Panc1 (cell line): ENCODE measurements at regions not wholly inside any gene's neighbourhood (a gene's known extent, or its start where the extent isn't known, plus 50 kb on each side); places are given as distances from the start of the nearest gene placed in this dataset.

Experiments used
- ATAC-seq: fragments of 200-7000 bp; cut with Tn5 transposase; 2 replicates; pipeline ENCODE4 v1.9.1; 2020; ENCODE audit warnings: mild to moderate bottlenecking, moderate library complexity
- BruUV-seq: library from RNA; stranded (reverse); fragments of 400-500 nt; replicated peaks from 2 replicates; lab custom pipeline; 2021; lab: Mats Ljungman, UMichigan
- CTCF ChIA-PET: fragments of 300-600 bp; sonication (Branson Sonifier 250); formaldehyde crosslinking; loops from one replicate; lab custom pipeline; 2022; ENCODE audit warnings: antibody characterized with exemption; lab: Charles Lee
- POLR2A ChIA-PET: fragments of 300-600 bp; sonication (Branson Sonifier 250); formaldehyde crosslinking; loops from one replicate; lab custom pipeline; 2022; ENCODE audit warnings: antibody characterized with exemption; lab: Charles Lee
- DNase-seq: peaks from one replicate; pipeline ENCODE4 v3.0.0-alpha.2; 2010; ENCODE audit warnings: low read depth, low spot score
- H3K27ac ChIP-seq: 2 replicates; pipeline ENCODE4 v1.5.1; 2011; ENCODE audit warnings: mild to moderate bottlenecking, low read length, inconsistent platforms
- H3K27me3 ChIP-seq: fragments of 200-500 bp; sonication (Bioruptor generic); 2 replicates; pipeline ENCODE4 v1.6.0; 2014; ENCODE audit warnings: low read length, inconsistent platforms; ENCODE audit not compliant: control insufficient read depth, insufficient read depth
- H3K36me3 ChIP-seq: fragments of 200-500 bp; sonication (Bioruptor generic); 2 replicates; pipeline ENCODE4 v1.5.1; 2014; ENCODE audit warnings: inconsistent platforms, mild to moderate bottlenecking, low read length, moderate library complexity; ENCODE audit not compliant: control insufficient read depth, insufficient read depth
- H3K4me1 ChIP-seq: 2 replicates; pipeline ENCODE4 v1.5.1; 2011; ENCODE audit warnings: inconsistent platforms, mild to moderate bottlenecking, low read length, moderate library complexity; ENCODE audit not compliant: control insufficient read depth, insufficient read depth
- H3K4me3 ChIP-seq, 2 experiments: 2 replicates each; pipeline ENCODE4 v1.5.1; 2011 to 2012; ENCODE audit warnings: low read depth in 2 of 2, low read length in 2 of 2, mild to moderate bottlenecking in 2 of 2, inconsistent platforms in 1 of 2, moderate library complexity in 1 of 2
- H3K9me3 ChIP-seq: fragments of 200-500 bp; sonication (Bioruptor generic); 2 replicates; pipeline ENCODE4 v1.5.1; 2014; ENCODE audit warnings: low read depth, mild to moderate bottlenecking, inconsistent platforms, low read length, moderate library complexity; ENCODE audit not compliant: control insufficient read depth, insufficient read depth
- POLR2AphosphoS5 ChIP-seq: IDR thresholded peaks from 2 replicates; pipeline ENCODE4 v1.6.1; 2012; ENCODE audit warnings: mild to moderate bottlenecking, low read depth, low read length, moderate library complexity
- SIN3A ChIP-seq: IDR thresholded peaks from 2 replicates; pipeline ENCODE4 v1.6.1; 2012; ENCODE audit warnings: low read depth, mild to moderate bottlenecking, low read length, moderate library complexity, borderline replicate concordance; ENCODE audit not compliant: insufficient read depth
- TCF7L2 ChIP-seq: IDR thresholded peaks from 2 replicates; pipeline ENCODE4 v1.6.1; 2011; ENCODE audit warnings: mild to moderate bottlenecking, low read depth, low read length, inconsistent platforms
- in situ Hi-C: cut with HindIII; loops from 2 replicates; pipeline ENCODE4 v1.10.0; 2016; ENCODE audit warnings: low sequenced_read_pairs, low pct_unique_long_range_greater_than_20kb
- intact Hi-C: fragments of 100-400 bp; cut with micrococcal nuclease; formaldehyde crosslinking; loops from one replicate; pipeline ENCODE4 v1.10.0; 2022; ENCODE audit not compliant: unreplicated experiment
- TF ChIP-seq, protein P1 (sequence below), 2 experiments: IDR thresholded peaks; 2 replicates each; pipeline ENCODE4 v1.6.1; 2011 to 2012; ENCODE audit warnings: low read depth in 2 of 2, control low read depth in 1 of 2, low read length in 1 of 2, mild to moderate bottlenecking in 1 of 2, moderate library complexity in 1 of 2; ENCODE audit not compliant: insufficient read depth in 1 of 2
- TF ChIP-seq, protein P2 (sequence below): fragments of 450-650 bp; IDR thresholded peaks from 2 replicates; pipeline ENCODE4 v1.5.1; 2017; ENCODE audit warnings: mild to moderate bottlenecking

DNA sequence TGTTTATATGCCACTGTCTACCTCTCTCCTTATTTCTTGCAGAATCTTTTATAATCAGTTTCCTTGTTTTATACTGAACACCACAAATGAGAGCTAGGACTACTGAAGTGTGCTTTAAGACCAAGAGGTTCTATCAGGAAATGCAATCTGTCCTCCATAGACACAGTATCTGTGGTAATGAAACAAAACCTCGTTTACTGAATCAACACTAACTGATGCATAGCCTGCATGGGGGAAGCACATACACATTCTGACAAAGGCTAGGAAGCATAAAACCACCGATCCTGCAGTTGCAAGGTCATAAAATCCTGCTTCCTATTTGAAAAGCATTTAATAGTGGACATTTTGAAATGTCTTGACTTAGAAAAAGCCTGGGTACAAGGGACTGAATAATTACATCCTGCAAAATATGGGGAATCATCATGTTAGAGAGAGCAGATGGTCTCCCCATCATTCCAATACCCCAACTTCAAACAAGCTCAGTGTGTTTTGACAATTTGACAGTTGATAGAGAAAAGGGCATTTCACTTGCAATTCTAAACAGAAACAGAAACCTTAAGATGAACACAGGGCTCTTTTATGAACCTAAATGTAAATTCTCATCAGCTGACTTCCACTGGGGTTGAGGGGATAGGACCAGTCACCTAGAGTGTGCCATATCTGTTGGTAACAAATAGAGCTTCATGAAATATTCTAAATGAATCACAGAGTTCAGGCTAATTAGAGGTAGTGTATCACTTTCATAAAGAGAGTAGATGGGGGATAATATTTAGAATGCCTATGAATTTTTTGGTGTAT is 1845.6 kb upstream of the PIK3C3 start:
- Histone ChIP-seq H3K4me3 (no peak overlapping the region), H3K9me3 (no peaks in the 10 kb centered on the region), H3K27me3 (no peaks in the 10 kb centered on the region), H3K27ac (no peak overlapping the region), H3K4me1 (no peaks in the 10 kb centered on the region), H3K36me3 (no peaks in the 10 kb centered on the region)
- ChIA-PET POLR2A (no interaction called here), CTCF (no interaction called here)
- TF ChIP-seq SIN3A (no peak), POLR2AphosphoS5 (no peak), TCF7L2 (no peak)
- TF ChIP-seq, protein P1, sequence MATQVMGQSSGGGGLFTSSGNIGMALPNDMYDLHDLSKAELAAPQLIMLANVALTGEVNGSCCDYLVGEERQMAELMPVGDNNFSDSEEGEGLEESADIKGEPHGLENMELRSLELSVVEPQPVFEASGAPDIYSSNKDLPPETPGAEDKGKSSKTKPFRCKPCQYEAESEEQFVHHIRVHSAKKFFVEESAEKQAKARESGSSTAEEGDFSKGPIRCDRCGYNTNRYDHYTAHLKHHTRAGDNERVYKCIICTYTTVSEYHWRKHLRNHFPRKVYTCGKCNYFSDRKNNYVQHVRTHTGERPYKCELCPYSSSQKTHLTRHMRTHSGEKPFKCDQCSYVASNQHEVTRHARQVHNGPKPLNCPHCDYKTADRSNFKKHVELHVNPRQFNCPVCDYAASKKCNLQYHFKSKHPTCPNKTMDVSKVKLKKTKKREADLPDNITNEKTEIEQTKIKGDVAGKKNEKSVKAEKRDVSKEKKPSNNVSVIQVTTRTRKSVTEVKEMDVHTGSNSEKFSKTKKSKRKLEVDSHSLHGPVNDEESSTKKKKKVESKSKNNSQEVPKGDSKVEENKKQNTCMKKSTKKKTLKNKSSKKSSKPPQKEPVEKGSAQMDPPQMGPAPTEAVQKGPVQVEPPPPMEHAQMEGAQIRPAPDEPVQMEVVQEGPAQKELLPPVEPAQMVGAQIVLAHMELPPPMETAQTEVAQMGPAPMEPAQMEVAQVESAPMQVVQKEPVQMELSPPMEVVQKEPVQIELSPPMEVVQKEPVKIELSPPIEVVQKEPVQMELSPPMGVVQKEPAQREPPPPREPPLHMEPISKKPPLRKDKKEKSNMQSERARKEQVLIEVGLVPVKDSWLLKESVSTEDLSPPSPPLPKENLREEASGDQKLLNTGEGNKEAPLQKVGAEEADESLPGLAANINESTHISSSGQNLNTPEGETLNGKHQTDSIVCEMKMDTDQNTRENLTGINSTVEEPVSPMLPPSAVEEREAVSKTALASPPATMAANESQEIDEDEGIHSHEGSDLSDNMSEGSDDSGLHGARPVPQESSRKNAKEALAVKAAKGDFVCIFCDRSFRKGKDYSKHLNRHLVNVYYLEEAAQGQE (IDR thresholded peaks at IDR 0.05; ENCODE audit: insufficient read depth in 1 of 2, low read depth in 2 of 2, low read length in 1 of 2) = no peak
- TF ChIP-seq, protein P2, sequence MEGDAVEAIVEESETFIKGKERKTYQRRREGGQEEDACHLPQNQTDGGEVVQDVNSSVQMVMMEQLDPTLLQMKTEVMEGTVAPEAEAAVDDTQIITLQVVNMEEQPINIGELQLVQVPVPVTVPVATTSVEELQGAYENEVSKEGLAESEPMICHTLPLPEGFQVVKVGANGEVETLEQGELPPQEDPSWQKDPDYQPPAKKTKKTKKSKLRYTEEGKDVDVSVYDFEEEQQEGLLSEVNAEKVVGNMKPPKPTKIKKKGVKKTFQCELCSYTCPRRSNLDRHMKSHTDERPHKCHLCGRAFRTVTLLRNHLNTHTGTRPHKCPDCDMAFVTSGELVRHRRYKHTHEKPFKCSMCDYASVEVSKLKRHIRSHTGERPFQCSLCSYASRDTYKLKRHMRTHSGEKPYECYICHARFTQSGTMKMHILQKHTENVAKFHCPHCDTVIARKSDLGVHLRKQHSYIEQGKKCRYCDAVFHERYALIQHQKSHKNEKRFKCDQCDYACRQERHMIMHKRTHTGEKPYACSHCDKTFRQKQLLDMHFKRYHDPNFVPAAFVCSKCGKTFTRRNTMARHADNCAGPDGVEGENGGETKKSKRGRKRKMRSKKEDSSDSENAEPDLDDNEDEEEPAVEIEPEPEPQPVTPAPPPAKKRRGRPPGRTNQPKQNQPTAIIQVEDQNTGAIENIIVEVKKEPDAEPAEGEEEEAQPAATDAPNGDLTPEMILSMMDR = no peak
- DNase-seq (no peak), ATAC-seq (no peak)
- in situ Hi-C loops = no loop called here
- intact Hi-C loops = no loop called here
- no TSS peak for BruUV-seq

DNA sequence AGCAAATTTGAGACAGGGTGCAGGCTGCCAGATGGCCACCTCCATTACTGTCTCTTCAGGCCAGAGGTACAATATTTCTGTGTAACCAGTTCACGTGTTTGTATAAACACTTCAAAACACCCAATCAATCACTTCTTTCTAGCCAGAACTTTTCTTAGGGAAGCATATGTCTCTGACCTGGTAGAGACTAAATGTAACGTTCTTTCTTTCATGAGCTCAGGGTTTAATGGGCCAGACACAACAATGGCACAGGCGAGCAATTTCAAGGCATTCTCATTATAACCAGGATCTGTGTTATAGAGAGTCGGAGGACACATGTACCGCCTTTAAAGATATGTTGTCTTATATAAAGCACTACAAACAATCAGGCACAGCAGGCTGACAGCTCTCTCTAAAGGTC is 1846.4 kb upstream of the PIK3C3 start:
- no peak for ATAC-seq
- intact Hi-C loops (no loop called here), in situ Hi-C loops (no loop called here)
- no peak overlapping the region for H3K4me3 ChIP-seq
- H3K4me1 ChIP-seq = no peaks in the 10 kb centered on the region
- no peak for DNase-seq
- TF ChIP-seq, protein P2 = no peak
- TF ChIP-seq SIN3A (no peak), POLR2AphosphoS5 (no peak), TCF7L2 (no peak)
- TF ChIP-seq, protein P1 (IDR thresholded peaks at IDR 0.05; ENCODE audit: insufficient read depth in 1 of 2, low read depth in 2 of 2, low read length in 1 of 2) = no peak
- ChIA-PET POLR2A (no interaction called here), CTCF (no interaction called here)
- no TSS peak for BruUV-seq
- no peak overlapping the region for H3K27ac ChIP-seq
- H3K9me3 ChIP-seq = no peaks in the 10 kb centered on the region
- H3K36me3 ChIP-seq = no peaks in the 10 kb centered on the region
- no peaks in the 10 kb centered on the region for H3K27me3 ChIP-seq
